H9 (cell line): ENCODE measurements at regions not wholly inside any gene's neighbourhood (a gene's known extent, or its start where the extent isn't known, plus 50 kb on each side); places are given as distances from the start of the nearest gene placed in this dataset.

Experiments used
- DNase-seq: peaks from one replicate; pipeline ENCODE4 v3.0.0-alpha.2; 2017
- H2AFZ ChIP-seq: one replicate; pipeline ENCODE4 v1.6.1; 2013; ENCODE audit warnings: mild to moderate bottlenecking, low read length, control low read depth, moderate library complexity
- H2AK5ac ChIP-seq: 2 replicates; pipeline ENCODE4 v1.6.1; 2013; ENCODE audit warnings: low read length, control low read depth, mixed read lengths; ENCODE audit not compliant: insufficient read length
- H2BK120ac ChIP-seq: one replicate; pipeline ENCODE4 v1.6.1; 2013; ENCODE audit warnings: low read depth, mild to moderate bottlenecking, low read length, control low read depth, inconsistent platforms; ENCODE audit not compliant: poor library complexity, severe bottlenecking
- H2BK12ac ChIP-seq: 2 replicates; pipeline ENCODE4 v1.6.1; 2013; ENCODE audit warnings: low read length, control low read depth, mixed read lengths, low read depth; ENCODE audit not compliant: insufficient read length
- H2BK15ac ChIP-seq: 2 replicates; pipeline ENCODE4 v1.6.1; 2013; ENCODE audit warnings: low read depth, low read length, control low read depth
- H2BK20ac ChIP-seq: one replicate; pipeline ENCODE4 v1.6.1; 2013; ENCODE audit warnings: low read depth, mild to moderate bottlenecking, low read length, control low read depth, inconsistent platforms; ENCODE audit not compliant: poor library complexity, severe bottlenecking
- H2BK5ac ChIP-seq: 2 replicates; pipeline ENCODE4 v1.6.1; 2013; ENCODE audit warnings: low read length, control low read depth, mixed read lengths; ENCODE audit not compliant: insufficient read length
- H3K14ac ChIP-seq: 2 replicates; pipeline ENCODE4 v1.6.1; 2013; ENCODE audit warnings: low read length, control low read depth; ENCODE audit not compliant: insufficient read depth
- H3K18ac ChIP-seq: 2 replicates; pipeline ENCODE4 v1.6.1; 2013; ENCODE audit warnings: low read depth, mild to moderate bottlenecking, mixed read lengths, low read length, control low read depth; ENCODE audit not compliant: insufficient read length
- H3K23ac ChIP-seq: 2 replicates; pipeline ENCODE4 v1.6.1; 2013; ENCODE audit warnings: low read length, control low read depth, mixed read lengths, low read depth; ENCODE audit not compliant: insufficient read length
- H3K23me2 ChIP-seq: 2 replicates; pipeline ENCODE4 v1.6.1; 2013; ENCODE audit warnings: low read depth, mild to moderate bottlenecking, mixed read lengths, low read length, control low read depth; ENCODE audit not compliant: insufficient read length, poor library complexity, severe bottlenecking
- H3K27ac ChIP-seq: 2 replicates; pipeline ENCODE4 v1.5.1; 2013; ENCODE audit warnings: low read length, control low read depth, mixed read lengths, low read depth; ENCODE audit not compliant: insufficient read length
- H3K27me3 ChIP-seq: 2 replicates; pipeline ENCODE4 v1.6.1; 2013; ENCODE audit warnings: low read length, control low read depth, inconsistent platforms; ENCODE audit not compliant: insufficient read depth
- H3K4ac ChIP-seq: 2 replicates; pipeline ENCODE4 v1.6.1; 2013; ENCODE audit warnings: low read depth, mild to moderate bottlenecking, control low read depth, inconsistent platforms, low read length, moderate library complexity
- H3K4me1 ChIP-seq: 2 replicates; pipeline ENCODE4 v1.6.1; 2013; ENCODE audit warnings: low read length, control low read depth, inconsistent platforms; ENCODE audit not compliant: insufficient read depth
- H3K4me2 ChIP-seq: 2 replicates; pipeline ENCODE4 v1.6.1; 2013; ENCODE audit warnings: low read length, control low read depth, mixed read lengths; ENCODE audit not compliant: insufficient read length, insufficient read depth
- H3K56ac ChIP-seq: 2 replicates; pipeline ENCODE4 v1.6.1; 2013; ENCODE audit warnings: low read depth, mild to moderate bottlenecking, mixed read lengths, low read length, control low read depth; ENCODE audit not compliant: insufficient read length
- H3K79me1 ChIP-seq: 2 replicates; pipeline ENCODE4 v1.6.1; 2013; ENCODE audit warnings: low read depth, mild to moderate bottlenecking, moderate library complexity, low read length, control low read depth, inconsistent platforms; ENCODE audit not compliant: insufficient read depth, poor library complexity, severe bottlenecking
- H3K79me2 ChIP-seq: 2 replicates; pipeline ENCODE4 v1.6.1; 2013; ENCODE audit warnings: low read length, control low read depth, inconsistent platforms; ENCODE audit not compliant: insufficient read depth
- H3K9ac ChIP-seq: 2 replicates; pipeline ENCODE4 v1.6.1; 2013; ENCODE audit warnings: low read length, control low read depth, mixed read lengths; ENCODE audit not compliant: insufficient read length; ENCODE audit errors: extremely low read depth
- H3K9me3 ChIP-seq: one replicate; pipeline ENCODE4 v1.6.1; 2013; ENCODE audit warnings: low read depth, low read length, inconsistent platforms; ENCODE audit not compliant: control insufficient read depth
- H3T11ph ChIP-seq: one replicate; pipeline ENCODE4 v1.6.1; 2013; ENCODE audit warnings: mild to moderate bottlenecking, low read length, control low read depth, inconsistent platforms
- H4K20me1 ChIP-seq: one replicate; pipeline ENCODE4 v1.6.1; 2013; ENCODE audit not compliant: control insufficient read depth, insufficient read length, insufficient read depth
- H4K5ac ChIP-seq: 2 replicates; pipeline ENCODE4 v1.6.1; 2013; ENCODE audit warnings: low read depth, mild to moderate bottlenecking, mixed read lengths, low read length, control low read depth; ENCODE audit not compliant: insufficient read length
- H4K8ac ChIP-seq: replicated peaks from 2 replicates; pipeline ENCODE4 v1.6.1; 2013; ENCODE audit warnings: low read length, control low read depth, mixed read lengths, low read depth; ENCODE audit not compliant: insufficient read length
- H4K91ac ChIP-seq: 2 replicates; pipeline ENCODE4 v1.6.1; 2013; ENCODE audit warnings: low read depth, mild to moderate bottlenecking, moderate library complexity, mixed read lengths, low read length, control low read depth; ENCODE audit not compliant: insufficient read length
- H3K27ac Mint-ChIP-seq, 3 experiments: 2 replicates in 2 of 3; 3 replicates in 1 of 3; pipeline ENCODE4 v1.8.0; 2020 to 2021; ENCODE audit warnings: mixed read lengths in 3 of 3, mild to moderate bottlenecking in 1 of 3, moderate library complexity in 1 of 3
- H3K27me3 Mint-ChIP-seq: 2 replicates; pipeline ENCODE4 v1.8.0; 2021; ENCODE audit warnings: low read depth, mild to moderate bottlenecking, moderate library complexity, mixed read lengths
- H3K36me3 Mint-ChIP-seq, 3 experiments: 2 replicates in 2 of 3; 3 replicates in 1 of 3; pipeline ENCODE4 v1.8.0; 2020 to 2021; ENCODE audit warnings: low read depth in 3 of 3, mixed read lengths in 3 of 3; ENCODE audit not compliant: insufficient read depth in 1 of 3
- H3K4me1 Mint-ChIP-seq, 2 experiments: 2 replicates each; pipeline ENCODE4 v1.8.0; 2020; ENCODE audit warnings: mixed read lengths in 2 of 2
- H3K4me3 Mint-ChIP-seq, 2 experiments: 2 replicates in 1 of 2; 3 replicates in 1 of 2; pipeline ENCODE4 v1.8.0; 2020 to 2021; ENCODE audit warnings: mild to moderate bottlenecking in 2 of 2, mixed read lengths in 2 of 2, moderate library complexity in 1 of 2
- H3K9me3 Mint-ChIP-seq, 2 experiments: 2 replicates in 1 of 2; 3 replicates in 1 of 2; pipeline ENCODE4 v1.8.0; 2020; ENCODE audit warnings: mild to moderate bottlenecking in 2 of 2, mixed read lengths in 2 of 2, moderate library complexity in 1 of 2
- WGBS: extraction: QIAGEN DNeasy Blood & Tissue Kit; methylation state at CpG from one replicate; pipeline ENCODE4 v1.1.7; 2013; ENCODE audit warnings: missing lambda C conversion rate, low lambda C conversion rate, mixed read lengths; ENCODE audit not compliant: insufficient read length; ENCODE audit errors: extremely low coverage; 5-methylcytosine and 5-hydroxymethylcytosine counted together
- TF ChIP-seq, protein P1 (sequence below): fragments of 200-600 bp; sonication (generic); conservative IDR thresholded peaks from 3 replicates; pipeline ENCODE4 v1.8.0; 2021; ENCODE audit warnings: antibody characterized with exemption, mild to moderate bottlenecking

DNA sequence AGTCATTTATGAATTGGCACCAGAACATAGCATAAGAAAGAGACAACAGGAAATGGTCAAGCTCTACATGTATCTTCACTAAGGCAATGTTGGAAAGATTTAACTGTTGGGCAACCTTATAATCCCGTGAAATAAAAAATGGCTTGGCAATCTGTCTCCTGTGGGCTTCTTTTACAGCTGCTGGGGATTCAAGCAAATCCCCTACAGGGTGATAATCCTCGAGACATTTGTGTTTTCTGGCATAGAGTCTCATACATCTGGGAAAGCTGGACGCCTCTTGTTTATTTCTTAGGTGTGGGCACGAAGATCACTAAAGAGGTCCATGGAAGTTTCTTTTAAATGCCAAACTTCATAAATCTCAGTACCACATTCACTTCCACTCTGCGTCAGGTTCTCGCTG, 82.2 kb upstream of the GPR141 start:
- Mint-ChIP-seq H3K4me3 (no peak overlapping the region), H3K27ac (no peak overlapping the region), H3K27me3 (no peaks in the 10 kb centered on the region), H3K36me3 (no peaks in the 10 kb centered on the region), H3K9me3 (no peaks in the 10 kb centered on the region), H3K4me1 (no peaks in the 10 kb centered on the region)
- no peak overlapping the region for H2AFZ ChIP-seq
- no CpG with 5 or more reads among the region's 6 CpGs for WGBS
- H3K79me1 ChIP-seq = no peaks in the 10 kb centered on the region
- no peaks in the 10 kb centered on the region for H4K20me1 ChIP-seq
- H4K8ac ChIP-seq = no peak overlapping the region
- H3K4me2 ChIP-seq = no peak overlapping the region
- no peak overlapping the region for H3K4ac ChIP-seq
- no peak overlapping the region for H4K91ac ChIP-seq
- H3K23ac ChIP-seq = no peak overlapping the region
- no peaks in the 10 kb centered on the region for H3K4me1 ChIP-seq
- H2AK5ac ChIP-seq = no peak overlapping the region
- no peak overlapping the region for H2BK5ac ChIP-seq
- no peak for DNase-seq
- no peak overlapping the region for H2BK20ac ChIP-seq
- no peak overlapping the region for H4K5ac ChIP-seq
- H2BK120ac ChIP-seq = no peak overlapping the region
- H3K79me2 ChIP-seq = no peaks in the 10 kb centered on the region
- H3K9me3 ChIP-seq = no peaks in the 10 kb centered on the region
- H3T11ph ChIP-seq = no peak overlapping the region
- no peak overlapping the region for H3K18ac ChIP-seq
- H3K56ac ChIP-seq = no peak overlapping the region
- no peak overlapping the region for H3K27ac ChIP-seq
- no peak overlapping the region for H3K14ac ChIP-seq
- TF ChIP-seq, protein P1, sequence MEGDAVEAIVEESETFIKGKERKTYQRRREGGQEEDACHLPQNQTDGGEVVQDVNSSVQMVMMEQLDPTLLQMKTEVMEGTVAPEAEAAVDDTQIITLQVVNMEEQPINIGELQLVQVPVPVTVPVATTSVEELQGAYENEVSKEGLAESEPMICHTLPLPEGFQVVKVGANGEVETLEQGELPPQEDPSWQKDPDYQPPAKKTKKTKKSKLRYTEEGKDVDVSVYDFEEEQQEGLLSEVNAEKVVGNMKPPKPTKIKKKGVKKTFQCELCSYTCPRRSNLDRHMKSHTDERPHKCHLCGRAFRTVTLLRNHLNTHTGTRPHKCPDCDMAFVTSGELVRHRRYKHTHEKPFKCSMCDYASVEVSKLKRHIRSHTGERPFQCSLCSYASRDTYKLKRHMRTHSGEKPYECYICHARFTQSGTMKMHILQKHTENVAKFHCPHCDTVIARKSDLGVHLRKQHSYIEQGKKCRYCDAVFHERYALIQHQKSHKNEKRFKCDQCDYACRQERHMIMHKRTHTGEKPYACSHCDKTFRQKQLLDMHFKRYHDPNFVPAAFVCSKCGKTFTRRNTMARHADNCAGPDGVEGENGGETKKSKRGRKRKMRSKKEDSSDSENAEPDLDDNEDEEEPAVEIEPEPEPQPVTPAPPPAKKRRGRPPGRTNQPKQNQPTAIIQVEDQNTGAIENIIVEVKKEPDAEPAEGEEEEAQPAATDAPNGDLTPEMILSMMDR = no peak
- H3K9ac ChIP-seq = no peak overlapping the region
- H2BK15ac ChIP-seq = no peak overlapping the region
- H3K23me2 ChIP-seq = no peaks in the 10 kb centered on the region
- no peak overlapping the region for H2BK12ac ChIP-seq
- H3K27me3 ChIP-seq = no peaks in the 10 kb centered on the region
